ENCODE measurements at regions not wholly inside any gene's neighbourhood (a gene's known extent, or its start where the extent isn't known, plus 50 kb on each side); places are given as distances from the start of the nearest gene placed in this dataset.
A peak's percentile ranks its signal among the peaks of the same experiment; 100 is the strongest.

GRCh38 chr7:12030116-12030515, 181.0 kb upstream of the TMEM106B start:
- Histone ChIP-seq H2BK15ac (ENCODE audit: low read depth, low read length) (no peak overlapping the region), H4K20me1 (ENCODE audit: control insufficient read depth, insufficient read depth, insufficient read length) (no peaks in the 10 kb centered on the region), H3K18ac (ENCODE audit: insufficient read length, low read depth, low read length) (no peak overlapping the region), H4K8ac (replicated peaks; ENCODE audit: insufficient read length, low read depth, low read length) (no peak overlapping the region), H3K27me3 (ENCODE audit: insufficient read depth, low read length) (no peaks in the 10 kb centered on the region), H2BK120ac (ENCODE audit: low read depth, low read length, poor library complexity, severe bottlenecking) (no peak overlapping the region), H3K9ac (ENCODE audit: extremely low read depth, insufficient read length, low read length) (no peak overlapping the region), H3K4ac (ENCODE audit: low read depth, low read length) (no peak overlapping the region), H3K23ac (ENCODE audit: insufficient read length, low read depth, low read length) (no peak overlapping the region), H3K79me2 (ENCODE audit: insufficient read depth, low read length) (no peaks in the 10 kb centered on the region), H3K4me1 (ENCODE audit: insufficient read depth, low read length) (no peaks in the 10 kb centered on the region), H2BK12ac (ENCODE audit: insufficient read length, low read depth, low read length) (peak overlapping the region; percentile 51), H4K5ac (ENCODE audit: insufficient read length, low read depth, low read length) (peak overlapping the region; percentile 88), H2AFZ (ENCODE audit: low read length) (peak overlapping the region; percentile 73), H2BK5ac (ENCODE audit: insufficient read length, low read length) (no peak overlapping the region), H3K4me2 (ENCODE audit: insufficient read depth, insufficient read length, low read length) (no peak overlapping the region), H2AK5ac (ENCODE audit: insufficient read length, low read length) (no peak overlapping the region), H3K56ac (ENCODE audit: insufficient read length, low read depth, low read length) (no peak overlapping the region), H2BK20ac (ENCODE audit: low read depth, low read length, poor library complexity, severe bottlenecking) (no peak overlapping the region), H4K91ac (ENCODE audit: insufficient read length, low read depth, low read length) (no peak overlapping the region), H3K79me1 (ENCODE audit: insufficient read depth, low read depth, low read length, poor library complexity, severe bottlenecking) (no peaks in the 10 kb centered on the region), H3K14ac (ENCODE audit: insufficient read depth, low read length) (no peak overlapping the region), H3K9me3 (ENCODE audit: control insufficient read depth, low read depth, low read length) (no peaks in the 10 kb centered on the region), H3K27ac (ENCODE audit: insufficient read length, low read depth, low read length) (no peak overlapping the region), H3K23me2 (ENCODE audit: insufficient read length, low read depth, low read length, poor library complexity, severe bottlenecking) (no peaks in the 10 kb centered on the region), H3T11ph (ENCODE audit: low read length) (no peak overlapping the region)
- H3K4me3 Mint-ChIP-seq = no peak overlapping the region
- WGBS (ENCODE audit: extremely low coverage, insufficient read length, low lambda C conversion rate) = no CpG with 5 or more reads among the region's 5 CpGs
- H3K4me1 Mint-ChIP-seq = peaks cover 14 to 22% of the 10 kb centered on the region in 2 experiments
- no peak for TF ChIP-seq CTCF (conservative IDR thresholded peaks at IDR 0.05)
- DNase-seq = peak; percentile 17
- H3K27ac Mint-ChIP-seq = peak overlapping the region in 2 of 3 experiments; percentile 47 to 73; a peak in 3 of 7 replicates
- H3K27me3 Mint-ChIP-seq (ENCODE audit: low read depth) = no peaks in the 10 kb centered on the region
- no peaks in the 10 kb centered on the region for H3K9me3 Mint-ChIP-seq
- H3K36me3 Mint-ChIP-seq (ENCODE audit: insufficient read depth in 1 of 3, low read depth in 3 of 3) = no peaks in the 10 kb centered on the region

All from H9 (cell line).